Upper lobe of left lung (tissue), 4 donors: ENCODE measurements at regions not wholly inside any gene's neighbourhood (a gene's known extent, or its start where the extent isn't known, plus 50 kb on each side); places are given as distances from the start of the nearest gene placed in this dataset.

ENCODE experiments used
- EP300 ChIP-seq, 4 donors: sonication (generic); formaldehyde crosslinking; IDR thresholded peaks; one replicate each; pipeline ENCODE4 v1.5.1; 2017; ENCODE audit warnings: antibody characterized with exemption in 4 of 4, control low read depth in 2 of 4
- POLR2A ChIP-seq, 4 donors: fragments of 450-650 bp; IDR thresholded peaks; one replicate each; pipeline ENCODE4 v1.5.1; 2016 to 2017; ENCODE audit warnings: antibody characterized with exemption in 4 of 4, mild to moderate bottlenecking in 2 of 4
- POLR2AphosphoS5 ChIP-seq, 2 donors: sonication (generic); formaldehyde crosslinking; IDR thresholded peaks; one replicate each; pipeline ENCODE4 v1.5.1; 2017; ENCODE audit warnings: antibody characterized with exemption in 2 of 2
- TF ChIP-seq, protein P1 (sequence below), 6 experiments: fragments of 450-650 bp in 4 of 6; fragments of 200-600 bp in 2 of 6; sonication (generic) in 2 of 6; IDR thresholded peaks; one replicate each; pipeline ENCODE4 v1.5.1; 2016 to 2019; ENCODE audit warnings: antibody characterized with exemption in 6 of 6

DNA sequence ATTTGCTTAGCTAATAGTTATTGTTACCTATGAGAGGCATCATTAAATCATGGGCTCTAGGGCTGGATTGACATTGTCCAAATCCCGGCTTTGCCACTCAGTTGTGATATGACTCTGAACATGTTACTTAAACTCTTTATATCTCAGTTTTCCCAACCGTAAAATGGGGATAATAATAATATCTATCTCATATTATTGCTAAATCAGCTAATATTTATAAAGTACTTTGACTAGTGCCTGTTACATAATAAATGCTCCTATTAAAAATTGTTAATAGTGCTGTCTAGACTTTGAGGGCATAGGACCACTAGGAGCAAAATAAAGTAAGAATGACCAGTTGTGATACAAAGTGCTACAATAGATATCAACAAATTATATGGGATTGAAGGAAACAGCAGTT lies 376.3 kb upstream of the FIGN start:
- TF ChIP-seq, protein P1, sequence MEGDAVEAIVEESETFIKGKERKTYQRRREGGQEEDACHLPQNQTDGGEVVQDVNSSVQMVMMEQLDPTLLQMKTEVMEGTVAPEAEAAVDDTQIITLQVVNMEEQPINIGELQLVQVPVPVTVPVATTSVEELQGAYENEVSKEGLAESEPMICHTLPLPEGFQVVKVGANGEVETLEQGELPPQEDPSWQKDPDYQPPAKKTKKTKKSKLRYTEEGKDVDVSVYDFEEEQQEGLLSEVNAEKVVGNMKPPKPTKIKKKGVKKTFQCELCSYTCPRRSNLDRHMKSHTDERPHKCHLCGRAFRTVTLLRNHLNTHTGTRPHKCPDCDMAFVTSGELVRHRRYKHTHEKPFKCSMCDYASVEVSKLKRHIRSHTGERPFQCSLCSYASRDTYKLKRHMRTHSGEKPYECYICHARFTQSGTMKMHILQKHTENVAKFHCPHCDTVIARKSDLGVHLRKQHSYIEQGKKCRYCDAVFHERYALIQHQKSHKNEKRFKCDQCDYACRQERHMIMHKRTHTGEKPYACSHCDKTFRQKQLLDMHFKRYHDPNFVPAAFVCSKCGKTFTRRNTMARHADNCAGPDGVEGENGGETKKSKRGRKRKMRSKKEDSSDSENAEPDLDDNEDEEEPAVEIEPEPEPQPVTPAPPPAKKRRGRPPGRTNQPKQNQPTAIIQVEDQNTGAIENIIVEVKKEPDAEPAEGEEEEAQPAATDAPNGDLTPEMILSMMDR (IDR thresholded peaks at IDR 0.05) = no peak
- TF ChIP-seq POLR2AphosphoS5 (IDR thresholded peaks at IDR 0.05) (no peak), POLR2A (IDR thresholded peaks at IDR 0.05) (no peak), EP300 (IDR thresholded peaks at IDR 0.05) (no peak)
